DMS 273 (cell line): ENCODE measurements at regions not wholly inside any gene's neighbourhood (a gene's known extent, or its start where the extent isn't known, plus 50 kb on each side); places are given as distances from the start of the nearest gene placed in this dataset.

ENCODE experiments used
- DNase-seq: peaks from one replicate; lab custom pipeline; 2025; ENCODE audit not compliant: unreplicated experiment; lab: John Stamatoyannopoulos, UW

DNA sequence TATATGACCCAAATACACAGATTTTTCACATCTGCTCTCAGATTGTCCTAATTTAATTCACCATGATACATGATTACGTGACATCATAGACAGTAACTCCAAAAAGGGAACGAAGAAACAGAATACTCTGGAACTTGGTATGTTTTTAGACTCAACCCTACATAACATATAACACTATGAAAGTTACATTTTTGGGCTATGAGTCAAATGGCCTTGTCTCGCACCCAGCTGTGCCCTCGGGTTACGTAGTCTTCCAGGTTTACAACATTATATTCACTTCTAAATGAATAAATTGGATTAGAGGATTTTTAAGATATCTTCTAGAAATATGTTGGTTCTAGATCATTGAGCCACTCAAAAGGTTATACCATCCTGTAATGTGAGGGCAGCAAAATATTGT, 2089.6 kb upstream of the TENM3 start:
- no peak for DNase-seq

DNA sequence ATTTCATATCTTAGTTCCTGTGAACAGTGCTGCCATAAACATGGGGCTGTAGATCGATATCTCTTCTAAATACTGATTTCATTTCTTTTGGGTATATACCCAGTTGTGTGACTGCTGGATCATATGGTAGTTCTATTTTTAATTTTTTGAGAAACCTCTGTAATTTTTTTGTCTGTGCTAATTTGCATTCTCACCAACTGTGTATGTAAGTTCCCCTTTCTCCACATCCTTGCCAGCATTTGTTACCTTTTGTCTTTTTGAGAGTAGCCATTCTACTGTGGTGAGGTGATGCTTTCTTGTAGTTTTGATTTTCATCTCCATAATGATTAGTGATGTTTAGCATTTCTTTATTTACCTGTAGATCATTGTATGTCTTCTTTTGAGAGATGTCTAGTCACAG, 2086.5 kb upstream of the TENM3 start:
- DNase-seq = no peak

DNA sequence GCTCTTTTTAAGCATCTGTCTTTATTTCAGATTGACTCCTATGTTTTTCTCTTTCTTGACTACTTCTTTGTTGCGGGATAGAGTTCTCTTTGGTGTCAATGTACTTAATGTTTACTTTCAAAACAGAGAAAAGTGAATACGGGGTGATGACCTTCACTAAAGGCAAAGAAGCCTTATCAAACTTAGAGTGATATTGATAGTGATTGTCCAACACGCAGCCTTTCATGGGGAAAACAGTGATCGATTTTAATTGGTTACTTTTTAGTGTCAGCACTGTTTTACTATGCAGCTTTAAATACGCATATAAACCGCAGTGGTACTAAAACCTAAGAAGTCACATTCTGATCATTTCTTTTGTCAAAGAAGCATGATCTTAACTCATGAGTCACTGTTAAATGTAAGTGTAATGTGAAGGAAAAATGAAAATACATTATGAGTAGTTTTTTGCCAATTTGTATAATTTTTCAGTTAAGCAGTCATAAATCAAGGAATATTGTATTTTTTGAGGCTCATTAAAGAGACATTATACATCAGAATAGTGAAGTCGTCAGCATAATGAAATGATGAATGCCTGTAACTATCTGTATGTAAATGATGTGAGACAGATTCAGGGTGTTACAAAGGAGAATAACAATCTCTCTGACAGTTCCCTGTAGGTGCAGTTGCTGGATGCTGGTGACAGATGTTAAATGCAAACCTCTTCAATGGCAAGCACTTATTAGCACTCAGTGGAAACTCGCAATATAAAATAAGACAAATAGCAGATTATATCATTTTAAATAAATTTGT, 2082.8 kb upstream of the TENM3 start:
- no peak for DNase-seq

DNA sequence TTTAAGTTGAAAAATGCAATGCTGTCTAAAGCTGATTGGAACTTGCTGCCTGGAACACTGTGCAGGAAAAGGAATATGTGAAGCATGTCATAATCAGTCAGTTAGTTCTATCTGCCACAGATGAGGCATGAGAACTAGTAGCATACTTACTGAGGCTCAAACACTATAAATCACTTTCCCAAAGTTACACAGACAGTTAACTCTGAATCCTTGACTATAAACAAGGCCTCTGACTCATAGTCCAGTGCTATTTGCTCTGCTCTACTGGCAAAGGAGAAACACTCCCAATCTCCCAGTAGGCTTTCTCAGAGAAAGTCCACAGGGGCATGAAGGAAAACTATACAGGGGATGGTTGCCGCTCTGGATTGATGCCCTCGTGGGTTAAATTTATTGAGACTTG, 2078.4 kb upstream of the TENM3 start:
- DNase-seq = no peak

DNA sequence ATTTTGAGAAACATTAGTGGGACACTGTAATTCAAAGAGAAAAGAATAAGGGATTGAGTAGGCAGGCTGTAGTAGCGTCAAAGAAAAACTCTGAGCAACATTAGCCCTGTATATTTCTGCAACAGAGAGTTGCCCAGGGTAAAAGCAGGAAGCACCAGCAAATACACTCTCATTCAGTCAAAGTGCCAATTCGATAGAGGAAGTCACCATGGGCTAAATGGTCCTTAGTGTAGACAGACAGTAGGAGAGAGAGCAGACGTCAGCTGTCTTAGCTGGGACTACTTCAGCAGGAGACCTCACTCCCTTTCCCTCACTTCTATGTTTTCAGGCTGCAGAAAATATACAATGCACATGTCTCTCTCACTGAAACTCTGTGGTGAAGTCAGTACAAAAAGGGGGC, 2073.8 kb upstream of the TENM3 start:
- DNase-seq = no peak

DNA sequence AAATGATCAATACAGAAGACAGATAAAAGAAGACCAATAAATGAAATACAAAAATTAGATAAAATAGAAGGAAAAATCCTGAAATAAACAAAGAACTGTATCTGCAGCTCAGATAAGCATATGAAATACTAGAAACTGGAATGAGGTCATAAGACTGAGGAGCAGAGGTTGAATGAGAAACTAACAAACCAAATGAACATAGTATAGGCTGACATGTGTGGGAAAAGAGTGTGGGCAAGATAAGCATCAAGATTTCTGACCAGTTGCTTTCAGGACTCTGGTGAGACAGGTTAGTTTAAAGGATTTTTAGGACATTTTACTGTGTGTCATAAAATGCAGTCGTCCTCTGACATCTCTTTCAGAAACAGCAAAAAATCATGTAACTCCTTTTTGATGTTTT, 2073.2 kb upstream of the TENM3 start:
- DNase-seq = no peak

DNA sequence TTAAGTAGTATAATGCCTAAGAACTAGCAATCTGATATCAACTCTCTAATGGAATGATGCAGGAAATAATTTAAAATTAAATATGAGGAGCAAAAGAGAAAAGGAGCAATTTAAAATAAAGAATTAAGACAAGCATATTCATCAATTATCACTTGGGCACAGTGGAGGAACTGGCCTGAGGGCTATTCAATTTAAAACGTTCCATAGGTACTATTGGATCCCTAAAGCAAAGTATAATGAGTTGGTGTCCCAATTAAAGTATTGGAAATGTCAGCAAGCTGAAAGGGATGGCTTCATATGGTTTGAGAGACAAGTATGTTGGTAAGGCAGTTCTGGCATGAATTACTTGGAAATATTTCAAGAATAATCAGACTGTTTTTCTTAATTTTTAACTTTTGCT, 2064.1 kb upstream of the TENM3 start:
- no peak for DNase-seq

DNA sequence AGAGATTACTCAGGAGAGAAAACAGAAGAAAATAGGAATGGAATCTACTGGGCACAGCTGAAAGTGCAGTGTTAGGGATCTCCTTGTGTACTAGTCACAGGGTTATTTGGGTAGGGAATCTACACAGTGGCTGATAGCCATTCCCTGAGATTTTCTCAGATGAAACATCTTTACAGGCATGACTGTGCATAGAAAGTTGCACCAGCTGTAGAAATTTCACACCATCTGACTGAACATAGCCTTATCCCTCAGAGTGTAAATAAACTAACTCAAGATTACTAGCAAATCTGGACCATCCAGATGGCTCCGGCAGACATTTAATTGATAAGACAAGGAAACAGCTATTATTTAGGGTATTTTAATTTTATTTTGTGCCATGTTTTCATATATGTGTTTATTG, 2053.5 kb upstream of the TENM3 start:
- no peak for DNase-seq

DNA sequence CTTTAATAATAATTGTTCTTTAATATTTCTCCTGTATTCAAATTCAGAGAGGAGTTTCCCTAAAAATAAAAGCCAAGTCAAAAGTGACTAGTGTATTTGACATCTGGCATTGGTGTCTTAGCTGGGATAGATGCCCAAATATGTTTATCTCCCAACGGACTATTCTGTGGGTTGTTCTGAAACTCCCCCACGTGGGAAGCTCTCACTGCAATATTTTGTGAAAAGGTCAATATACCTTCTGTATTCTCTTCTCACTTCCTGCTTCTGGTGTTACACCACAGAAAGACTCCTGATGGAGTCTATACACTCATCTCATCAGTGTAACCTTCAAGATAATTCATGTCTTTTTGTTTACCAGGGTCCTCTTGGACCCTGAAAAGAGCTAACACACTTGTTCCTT, 2052.8 kb upstream of the TENM3 start:
- no peak for DNase-seq

DNA sequence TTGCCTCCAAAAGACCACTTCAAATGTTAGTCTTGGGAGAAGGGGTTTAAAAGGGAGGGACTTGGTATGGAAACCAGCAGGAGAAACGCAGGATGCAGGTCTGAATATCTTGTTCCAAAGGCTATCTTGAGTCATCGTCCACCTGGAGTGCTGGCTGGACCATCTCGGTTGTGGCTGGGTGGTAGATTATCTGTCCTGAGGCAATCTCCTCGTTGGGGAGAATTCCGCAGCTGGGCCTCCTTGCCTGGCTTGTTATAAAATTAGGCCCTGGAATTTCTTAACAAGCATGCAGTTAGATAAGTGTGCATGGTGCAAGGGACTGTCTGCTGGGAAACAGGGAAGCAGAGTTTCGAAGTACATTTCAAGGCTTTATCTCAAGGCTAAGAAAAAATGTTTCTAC, 2045.7 kb upstream of the TENM3 start:
- DNase-seq = no peak

DNA sequence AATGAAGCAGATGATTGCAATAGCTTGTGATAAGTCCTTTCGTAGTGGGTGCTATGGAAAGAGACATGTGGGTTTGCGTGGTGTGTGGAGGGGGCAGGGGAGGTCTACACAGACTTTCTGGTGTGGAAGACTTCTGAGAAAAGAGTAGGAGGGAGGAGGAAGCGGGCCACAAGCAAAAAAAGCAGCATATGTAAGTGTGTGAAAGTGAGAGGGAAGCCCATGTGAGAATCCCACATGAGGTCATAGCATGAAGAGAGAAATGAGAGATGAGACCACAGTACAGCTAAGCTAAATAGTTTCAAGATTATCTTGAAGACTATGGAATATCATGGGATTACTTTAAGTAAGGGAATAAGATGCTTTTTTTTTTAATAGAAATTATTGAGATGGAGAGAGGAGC, 2039.9 kb upstream of the TENM3 start:
- no peak for DNase-seq

DNA sequence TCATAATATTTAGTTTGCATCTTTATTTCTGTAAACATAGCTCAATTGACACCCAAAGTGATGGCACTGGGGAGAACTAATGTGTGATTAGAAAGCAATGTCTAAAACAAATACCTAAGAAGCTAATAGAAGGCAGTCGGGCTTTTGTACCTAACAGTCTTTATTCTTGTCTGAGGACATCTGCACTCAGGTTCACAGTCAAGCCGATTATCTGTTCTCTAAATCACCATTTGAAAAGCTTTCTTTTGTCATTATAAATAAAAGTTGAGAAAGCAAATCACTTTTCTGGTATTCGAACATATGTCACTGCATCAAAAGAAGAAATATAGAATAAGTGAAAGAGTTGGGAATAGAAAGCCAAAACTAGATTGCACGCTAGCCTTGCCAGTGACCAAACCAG, 2037.9 kb upstream of the TENM3 start:
- DNase-seq = no peak

DNA sequence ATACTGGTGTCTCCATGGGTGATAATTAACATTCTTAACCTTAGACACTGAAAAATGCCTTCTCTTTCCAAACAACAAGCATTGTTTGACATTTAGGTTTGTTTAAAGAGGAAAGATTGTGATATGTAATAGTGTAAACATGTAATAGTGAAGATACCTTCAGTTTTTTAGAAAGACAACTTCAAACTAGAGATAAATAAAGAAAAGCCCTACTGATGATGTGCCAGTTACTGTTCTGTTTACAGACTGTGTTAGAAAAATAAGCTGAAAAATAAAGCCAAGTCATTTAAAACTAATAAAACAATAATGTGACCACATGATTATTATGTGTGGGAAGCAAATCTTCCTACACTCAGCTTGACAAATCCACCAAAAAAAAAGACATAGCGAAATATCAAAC, 2035.3 kb upstream of the TENM3 start:
- no peak for DNase-seq

DNA sequence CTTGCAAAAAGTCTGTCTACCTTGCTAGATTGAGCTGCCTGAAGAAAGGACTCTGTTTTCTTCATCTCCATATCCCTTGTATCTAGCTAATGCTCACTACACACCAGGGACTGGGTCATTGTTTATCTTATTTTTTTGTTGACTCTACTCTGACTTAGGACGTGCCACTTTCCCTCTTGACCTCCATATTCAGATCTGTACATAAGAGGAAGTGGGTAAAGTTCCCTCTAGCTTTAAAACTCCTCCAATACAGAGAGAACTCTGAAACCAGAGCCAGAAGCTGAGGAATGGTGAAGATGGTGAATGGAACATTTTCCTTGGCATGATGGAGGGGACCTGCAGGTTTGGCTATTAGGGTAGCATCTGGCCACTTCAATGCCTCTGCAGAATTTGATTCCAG, 2026.1 kb upstream of the TENM3 start:
- no peak for DNase-seq

DNA sequence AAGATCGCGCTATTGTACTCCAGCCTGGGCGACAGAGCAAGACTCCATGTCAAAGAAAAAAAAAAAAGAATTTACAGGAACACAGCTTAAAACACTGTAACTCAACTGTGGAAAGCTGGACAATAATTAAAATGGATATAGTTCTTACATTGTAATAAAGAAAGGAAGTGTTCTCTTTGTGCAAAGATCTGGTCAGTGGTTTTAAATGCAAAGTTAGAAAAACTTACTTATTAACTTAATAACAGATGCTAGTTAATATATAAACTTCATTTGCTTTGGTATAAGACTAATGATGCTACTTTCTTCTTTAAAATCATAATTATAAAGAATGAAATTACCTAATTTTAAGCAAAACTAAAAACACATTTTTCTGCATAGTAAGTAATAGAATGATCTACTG, 2024.1 kb upstream of the TENM3 start:
- no peak for DNase-seq

DNA sequence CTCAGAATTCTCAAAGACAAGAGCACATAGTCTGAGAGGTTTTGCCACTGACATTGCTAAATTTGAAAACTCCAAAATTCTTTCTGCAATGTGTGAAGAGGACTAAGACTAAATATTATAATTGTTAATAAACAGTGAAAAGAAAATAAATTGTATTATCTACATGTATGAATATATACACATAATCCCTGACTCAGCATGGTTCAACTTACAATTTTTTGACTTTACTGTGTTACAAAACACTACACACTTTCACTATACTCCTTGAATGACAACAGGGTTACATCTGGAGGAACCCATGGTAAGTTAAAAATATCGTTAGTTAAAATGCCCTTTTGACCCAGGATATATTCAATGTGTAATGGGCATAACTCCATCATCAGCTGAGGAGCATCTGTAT, 2017.2 kb upstream of the TENM3 start:
- no peak for DNase-seq

DNA sequence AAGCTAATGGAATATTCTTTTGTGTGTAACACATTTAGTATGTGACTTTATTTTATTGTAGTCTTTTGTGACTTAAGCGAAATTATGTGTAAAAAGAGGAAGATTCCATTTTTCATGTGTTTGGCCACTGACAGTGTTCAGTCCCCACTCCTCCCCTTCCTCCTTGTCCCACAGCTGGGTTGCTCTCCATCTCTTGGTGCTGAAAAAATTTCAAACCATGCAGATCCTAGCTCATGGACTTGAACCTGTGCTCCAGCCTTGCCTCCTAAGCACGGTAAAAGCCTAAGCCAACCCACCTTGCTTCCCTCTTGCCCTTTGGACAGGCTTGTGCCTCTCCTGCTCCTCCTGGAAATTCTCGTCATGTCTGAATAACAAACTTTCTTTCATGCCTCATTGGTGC, 2008.5 kb upstream of the TENM3 start:
- no peak for DNase-seq

DNA sequence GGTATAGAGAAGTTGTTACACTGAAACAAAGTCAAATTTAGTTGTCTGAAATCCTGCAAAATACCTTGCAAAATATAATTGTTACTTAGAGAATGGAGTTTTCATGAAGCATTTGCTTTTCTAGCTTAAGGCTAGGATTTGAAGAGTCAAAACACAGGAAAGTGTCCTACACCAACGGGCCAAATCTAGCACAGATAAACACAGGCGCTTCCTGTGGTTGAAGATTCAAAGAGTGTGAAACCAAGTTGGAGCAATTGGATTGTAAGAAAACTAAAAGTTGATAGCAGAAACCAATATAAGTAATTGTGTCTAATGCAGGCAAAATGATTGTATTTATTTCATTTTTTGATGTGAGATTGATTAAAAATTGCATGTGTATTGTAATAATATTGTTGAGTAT, 2002.5 kb upstream of the TENM3 start:
- no peak for DNase-seq

DNA sequence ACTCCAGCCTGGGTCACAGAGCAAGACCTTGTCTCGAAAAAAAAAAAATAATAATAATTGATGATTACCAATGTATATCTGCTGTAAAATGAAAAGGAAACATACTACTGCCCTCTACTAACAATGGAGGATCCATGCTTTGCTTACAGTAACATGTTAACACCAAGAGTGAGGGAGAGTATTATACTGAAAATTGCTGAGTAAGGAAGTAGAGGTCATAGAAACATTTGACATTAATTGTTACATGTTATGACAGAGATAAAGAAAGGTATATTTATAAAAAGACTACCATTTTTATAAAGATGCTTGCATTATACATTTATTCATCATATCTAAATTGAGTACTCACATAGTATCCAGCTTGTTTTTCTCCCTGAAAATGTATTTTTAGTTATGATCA, 1989.8 kb upstream of the TENM3 start:
- no peak for DNase-seq

DNA sequence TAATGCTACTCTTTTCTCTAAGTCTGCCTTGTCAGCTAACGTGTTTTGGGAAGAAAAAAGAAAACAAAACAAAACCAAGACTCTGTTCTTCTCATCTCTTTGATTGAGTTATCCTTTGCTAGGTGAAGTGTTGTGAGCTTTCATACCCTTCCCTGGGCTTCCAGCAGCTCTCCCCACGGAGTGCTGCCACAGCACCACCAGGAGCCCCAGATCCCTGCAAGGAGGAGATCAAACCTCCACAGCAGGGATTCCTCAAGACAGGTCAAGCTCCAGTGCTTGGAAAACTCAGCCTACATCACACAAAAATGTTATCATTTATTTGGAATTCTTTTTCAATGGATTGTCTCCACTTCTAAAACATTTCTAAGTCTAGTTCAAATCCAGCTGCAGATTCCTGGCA, 1981.9 kb upstream of the TENM3 start:
- DNase-seq = no peak

DNA sequence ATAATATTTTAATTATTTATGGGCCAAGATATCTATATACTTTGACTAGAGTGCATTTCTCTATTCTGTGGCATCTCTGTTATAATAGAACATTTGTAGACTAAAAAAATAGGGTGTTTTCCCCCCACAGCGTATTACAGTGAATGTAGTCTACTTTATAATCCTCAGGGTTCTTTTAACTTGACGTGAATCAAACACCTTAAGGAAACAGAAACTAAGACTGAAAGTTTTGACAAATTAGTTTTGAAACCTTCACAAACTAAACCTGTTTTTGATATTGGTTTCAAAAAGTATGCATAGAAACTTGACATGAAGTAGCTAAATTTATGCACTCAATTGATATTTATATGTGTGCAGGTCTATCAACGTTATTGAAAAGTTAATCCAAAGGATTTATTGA, 1963.1 kb upstream of the TENM3 start:
- DNase-seq = no peak

DNA sequence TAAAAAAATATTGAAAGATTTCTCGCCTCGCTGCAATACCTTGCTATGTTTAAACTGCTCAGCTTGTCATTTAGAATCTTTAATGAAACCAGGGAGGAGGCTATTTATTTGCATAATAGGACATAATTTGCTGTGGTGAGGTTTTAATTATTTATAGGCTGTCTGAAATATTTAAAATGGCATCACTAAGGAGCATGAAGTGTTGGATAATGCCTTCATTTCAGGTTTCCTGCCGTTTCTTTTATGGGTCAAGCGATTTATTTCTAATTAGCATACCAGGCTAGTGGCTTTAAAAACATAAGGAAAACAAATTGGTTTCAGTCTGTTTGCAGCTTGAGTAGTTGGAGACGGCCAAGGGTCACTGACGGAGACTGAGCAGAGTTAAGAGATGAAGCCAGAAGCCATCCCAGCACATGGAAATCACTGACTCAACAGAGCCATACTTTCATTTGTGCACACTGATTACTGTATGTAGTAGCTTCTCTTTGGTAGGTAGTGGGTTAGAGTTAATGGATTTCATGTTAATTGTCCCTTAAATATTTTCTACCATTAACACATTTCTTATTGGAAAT, 1962.4 kb upstream of the TENM3 start:
- no peak for DNase-seq

DNA sequence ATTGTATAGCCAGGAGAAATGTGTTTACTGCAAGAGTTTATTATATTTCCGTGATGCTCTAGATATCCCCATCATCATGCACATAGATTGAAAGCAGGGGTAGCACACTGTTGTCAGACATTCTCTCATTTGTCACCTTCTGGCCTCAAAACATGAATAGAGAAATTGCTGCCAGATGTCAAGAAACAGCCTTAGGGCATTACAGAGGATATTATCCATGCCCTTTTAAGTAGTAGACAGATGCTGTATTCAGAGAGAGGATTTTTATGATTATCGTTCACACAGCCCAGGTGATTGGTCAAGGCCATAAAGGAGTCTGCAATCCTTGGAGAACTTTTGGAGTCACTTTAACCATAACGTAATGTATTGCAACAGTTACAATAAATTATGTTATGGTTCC, 1961.5 kb upstream of the TENM3 start:
- no peak for DNase-seq
